ENCODE measurements at regions not wholly inside any gene's neighbourhood (a gene's known extent, or its start where the extent isn't known, plus 50 kb on each side); places are given as distances from the start of the nearest gene placed in this dataset.

DNA sequence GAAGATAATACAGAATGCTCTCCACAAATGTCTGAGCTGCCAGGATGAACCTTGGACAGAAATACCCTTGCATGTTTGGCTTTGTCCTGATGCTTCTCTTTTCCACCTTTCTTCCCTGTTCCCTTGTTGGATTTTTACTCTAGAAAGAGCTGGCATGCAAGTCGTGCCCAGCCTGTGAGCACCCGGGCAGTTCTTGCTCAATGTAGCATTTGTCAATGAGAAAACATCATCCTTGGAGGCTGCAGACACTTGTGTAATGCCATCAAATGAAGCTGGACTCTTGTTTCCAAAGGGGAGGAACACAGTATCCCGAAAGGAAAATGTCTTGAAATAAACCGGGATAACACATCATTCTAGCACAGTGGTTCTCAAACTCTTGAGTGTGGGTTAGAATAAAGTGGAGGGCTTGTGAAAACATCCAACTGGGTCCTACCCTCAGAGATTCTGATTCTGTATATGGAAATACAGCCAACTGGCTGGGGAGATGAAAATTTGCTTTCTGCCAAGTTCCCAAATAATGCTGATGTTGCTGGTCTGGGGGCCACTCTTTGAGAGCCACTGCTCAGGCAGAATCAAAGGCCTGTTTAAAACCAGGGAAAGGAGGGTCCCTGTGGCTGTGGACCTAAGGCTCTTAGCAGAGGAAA is 237.2 kb downstream of the SPATA18 start:
- Mint-ChIP-seq H3K4me3 (no peak overlapping the region), H3K27me3 (ENCODE audit: insufficient read depth) (no peaks in the 10 kb centered on the region), H3K9me3 (no peaks in the 10 kb centered on the region), H3K4me1 (no peaks in the 10 kb centered on the region), H3K27ac (no peak overlapping the region), H3K36me3 (ENCODE audit: low read depth) (no peaks in the 10 kb centered on the region)
- Histone ChIP-seq H3K4me1 (ENCODE audit: control insufficient read depth, insufficient read depth, low read length) (no peaks in the 10 kb centered on the region), H3K4me3 (ENCODE audit: low read length) (no peak overlapping the region), H3K27me3 (ENCODE audit: control insufficient read depth, insufficient read depth, low read length, poor library complexity, severe bottlenecking) (no peaks in the 10 kb centered on the region), H3K27ac (ENCODE audit: low read depth, low read length) (no peak overlapping the region), H3K9ac (ENCODE audit: extremely low read depth, low read length, poor library complexity, severe bottlenecking) (no peak overlapping the region), H3K9me3 (ENCODE audit: control insufficient read depth, low read length) (no peaks in the 10 kb centered on the region), H3K36me3 (ENCODE audit: control insufficient read depth, insufficient read depth, low read length) (no peaks in the 10 kb centered on the region)
- no peak for DNase-seq
- 89 to 94% methylated on average over 4 of the region's 4 CpGs for WGBS, 2 experiments (ENCODE audit: insufficient coverage in 1 of 2, insufficient read length in 1 of 2)
- TF ChIP-seq, protein P1, sequence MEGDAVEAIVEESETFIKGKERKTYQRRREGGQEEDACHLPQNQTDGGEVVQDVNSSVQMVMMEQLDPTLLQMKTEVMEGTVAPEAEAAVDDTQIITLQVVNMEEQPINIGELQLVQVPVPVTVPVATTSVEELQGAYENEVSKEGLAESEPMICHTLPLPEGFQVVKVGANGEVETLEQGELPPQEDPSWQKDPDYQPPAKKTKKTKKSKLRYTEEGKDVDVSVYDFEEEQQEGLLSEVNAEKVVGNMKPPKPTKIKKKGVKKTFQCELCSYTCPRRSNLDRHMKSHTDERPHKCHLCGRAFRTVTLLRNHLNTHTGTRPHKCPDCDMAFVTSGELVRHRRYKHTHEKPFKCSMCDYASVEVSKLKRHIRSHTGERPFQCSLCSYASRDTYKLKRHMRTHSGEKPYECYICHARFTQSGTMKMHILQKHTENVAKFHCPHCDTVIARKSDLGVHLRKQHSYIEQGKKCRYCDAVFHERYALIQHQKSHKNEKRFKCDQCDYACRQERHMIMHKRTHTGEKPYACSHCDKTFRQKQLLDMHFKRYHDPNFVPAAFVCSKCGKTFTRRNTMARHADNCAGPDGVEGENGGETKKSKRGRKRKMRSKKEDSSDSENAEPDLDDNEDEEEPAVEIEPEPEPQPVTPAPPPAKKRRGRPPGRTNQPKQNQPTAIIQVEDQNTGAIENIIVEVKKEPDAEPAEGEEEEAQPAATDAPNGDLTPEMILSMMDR (conservative IDR thresholded peaks at IDR 0.05): no peak

DNA sequence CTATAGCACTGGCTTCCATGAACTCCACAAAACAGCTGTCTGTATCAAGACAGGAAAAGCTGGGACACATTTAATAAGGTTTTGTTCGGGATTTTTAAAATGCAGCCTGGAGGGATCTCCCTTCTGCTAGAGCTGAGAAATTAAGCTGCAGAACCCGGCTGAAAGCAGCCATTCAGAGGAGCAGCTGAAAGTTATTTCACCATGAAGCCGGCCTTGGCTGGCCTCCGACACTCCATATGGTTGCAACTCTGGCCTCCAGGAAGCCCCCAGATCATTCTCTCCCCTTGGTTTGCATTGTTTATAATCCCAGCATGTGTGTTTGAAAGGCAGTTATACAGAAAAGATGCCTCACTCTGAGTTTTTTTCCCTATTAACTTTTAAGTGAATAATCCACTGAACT is 239.4 kb downstream of the SPATA18 start:
- 83 to 85% methylated on average over 4 of the region's 4 CpGs for WGBS, 2 experiments (ENCODE audit: insufficient coverage in 1 of 2, insufficient read length in 1 of 2)
- no peaks in the 10 kb centered on the region for H3K9me3 Mint-ChIP-seq
- H3K4me1 Mint-ChIP-seq: peaks cover 4% of the 10 kb centered on the region
- no peaks in the 10 kb centered on the region for H3K27me3 Mint-ChIP-seq (ENCODE audit: insufficient read depth)
- Histone ChIP-seq H3K9ac (ENCODE audit: extremely low read depth, low read length, poor library complexity, severe bottlenecking) (no peak overlapping the region), H3K9me3 (ENCODE audit: control insufficient read depth, low read length) (no peaks in the 10 kb centered on the region), H3K4me3 (ENCODE audit: low read length) (no peak overlapping the region), H3K27me3 (ENCODE audit: control insufficient read depth, insufficient read depth, low read length, poor library complexity, severe bottlenecking) (no peaks in the 10 kb centered on the region), H3K27ac (ENCODE audit: low read depth, low read length) (no peak overlapping the region), H3K36me3 (ENCODE audit: control insufficient read depth, insufficient read depth, low read length) (no peaks in the 10 kb centered on the region), H3K4me1 (ENCODE audit: control insufficient read depth, insufficient read depth, low read length) (no peaks in the 10 kb centered on the region)
- no peak overlapping the region for H3K4me3 Mint-ChIP-seq
- no peak overlapping the region for H3K27ac Mint-ChIP-seq
- no peaks in the 10 kb centered on the region for H3K36me3 Mint-ChIP-seq (ENCODE audit: low read depth)
- TF ChIP-seq, protein P1 (conservative IDR thresholded peaks at IDR 0.05): no peak
- no peak for DNase-seq

DNA sequence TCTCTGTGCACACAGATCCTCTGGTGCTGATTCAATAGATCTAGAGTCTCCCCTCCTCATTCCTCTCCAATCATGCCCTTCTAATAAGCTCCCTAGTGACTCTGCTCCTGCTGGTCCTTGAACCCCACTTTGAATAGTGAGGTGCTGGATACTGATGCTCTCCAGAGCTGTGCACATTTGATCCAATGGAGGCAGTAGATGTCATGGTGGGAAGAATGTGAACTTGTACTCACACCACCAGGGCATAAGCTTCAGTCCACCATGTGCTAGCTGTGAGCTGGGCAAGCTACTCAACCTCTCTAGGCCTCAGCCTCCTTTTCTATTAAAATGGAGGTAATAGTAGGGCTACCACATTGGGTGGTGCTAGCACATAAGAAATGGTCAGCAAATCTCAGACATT is 241.1 kb downstream of the SPATA18 start:
- Histone ChIP-seq H3K27ac (ENCODE audit: low read depth, low read length) (no peak overlapping the region), H3K36me3 (ENCODE audit: control insufficient read depth, insufficient read depth, low read length) (no peaks in the 10 kb centered on the region), H3K4me3 (ENCODE audit: low read length) (no peak overlapping the region), H3K4me1 (ENCODE audit: control insufficient read depth, insufficient read depth, low read length) (no peaks in the 10 kb centered on the region), H3K9me3 (ENCODE audit: control insufficient read depth, low read length) (no peaks in the 10 kb centered on the region), H3K9ac (ENCODE audit: extremely low read depth, low read length, poor library complexity, severe bottlenecking) (no peak overlapping the region), H3K27me3 (ENCODE audit: control insufficient read depth, insufficient read depth, low read length, poor library complexity, severe bottlenecking) (no peaks in the 10 kb centered on the region)
- H3K4me1 Mint-ChIP-seq: peaks cover 5% of the 10 kb centered on the region
- H3K27me3 Mint-ChIP-seq (ENCODE audit: insufficient read depth): no peaks in the 10 kb centered on the region
- TF ChIP-seq, protein P1 (conservative IDR thresholded peaks at IDR 0.05): no peak
- no peaks in the 10 kb centered on the region for H3K9me3 Mint-ChIP-seq
- no peaks in the 10 kb centered on the region for H3K36me3 Mint-ChIP-seq (ENCODE audit: low read depth)
- DNase-seq: no peak
- H3K27ac Mint-ChIP-seq: no peak overlapping the region
- no peak overlapping the region for H3K4me3 Mint-ChIP-seq
